Epithelial cell of esophagus (primary cell): ENCODE measurements at regions not wholly inside any gene's neighbourhood (a gene's known extent, or its start where the extent isn't known, plus 50 kb on each side); places are given as distances from the start of the nearest gene placed in this dataset.
A peak's percentile ranks its signal among the peaks of the same experiment; 100 is the strongest.
"Not testable (repeated sequence)": the region's sequence is repeated elsewhere in the genome, so short reads cannot be mapped to it uniquely, and the experiment has no call there.

Experiments used
- DNase-seq: peaks from one replicate; pipeline ENCODE4 v3.0.0; 2010; ENCODE audit warnings: low read depth
- H3K4me3 ChIP-seq: 2 replicates; pipeline ENCODE4 v1.5.1; 2011; ENCODE audit warnings: mild to moderate bottlenecking, low read length, control low read depth
- TF ChIP-seq, protein P1 (sequence below): IDR thresholded peaks from 2 replicates; pipeline ENCODE4 v1.5.1; 2011; ENCODE audit warnings: low read depth, mild to moderate bottlenecking, low read length, control low read depth, inconsistent platforms; ENCODE audit not compliant: insufficient read depth; ENCODE audit errors: missing control alignments

DNA sequence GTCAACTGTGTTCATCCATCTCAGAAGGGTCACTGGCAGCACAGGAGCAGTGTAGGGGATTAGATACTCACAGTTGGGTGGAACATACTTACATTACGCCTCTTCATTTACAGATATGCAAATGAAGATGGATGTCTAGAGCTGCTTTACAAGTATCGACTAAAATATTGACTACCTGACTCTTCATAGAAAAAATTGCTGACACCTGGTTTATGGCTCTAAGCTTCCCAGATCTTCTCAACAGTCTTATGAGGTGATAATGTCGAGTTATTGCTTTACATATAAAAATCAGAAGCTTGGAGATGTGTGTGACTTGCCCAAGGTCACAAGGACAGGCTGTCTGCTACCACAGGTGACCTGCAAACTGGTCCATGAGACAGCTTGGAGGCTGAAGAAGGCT lies 677.2 kb downstream of the TYW1 start:
- no peak for DNase-seq
- H3K4me3 ChIP-seq: no peak overlapping the region
- TF ChIP-seq, protein P1, sequence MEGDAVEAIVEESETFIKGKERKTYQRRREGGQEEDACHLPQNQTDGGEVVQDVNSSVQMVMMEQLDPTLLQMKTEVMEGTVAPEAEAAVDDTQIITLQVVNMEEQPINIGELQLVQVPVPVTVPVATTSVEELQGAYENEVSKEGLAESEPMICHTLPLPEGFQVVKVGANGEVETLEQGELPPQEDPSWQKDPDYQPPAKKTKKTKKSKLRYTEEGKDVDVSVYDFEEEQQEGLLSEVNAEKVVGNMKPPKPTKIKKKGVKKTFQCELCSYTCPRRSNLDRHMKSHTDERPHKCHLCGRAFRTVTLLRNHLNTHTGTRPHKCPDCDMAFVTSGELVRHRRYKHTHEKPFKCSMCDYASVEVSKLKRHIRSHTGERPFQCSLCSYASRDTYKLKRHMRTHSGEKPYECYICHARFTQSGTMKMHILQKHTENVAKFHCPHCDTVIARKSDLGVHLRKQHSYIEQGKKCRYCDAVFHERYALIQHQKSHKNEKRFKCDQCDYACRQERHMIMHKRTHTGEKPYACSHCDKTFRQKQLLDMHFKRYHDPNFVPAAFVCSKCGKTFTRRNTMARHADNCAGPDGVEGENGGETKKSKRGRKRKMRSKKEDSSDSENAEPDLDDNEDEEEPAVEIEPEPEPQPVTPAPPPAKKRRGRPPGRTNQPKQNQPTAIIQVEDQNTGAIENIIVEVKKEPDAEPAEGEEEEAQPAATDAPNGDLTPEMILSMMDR: no peak

DNA sequence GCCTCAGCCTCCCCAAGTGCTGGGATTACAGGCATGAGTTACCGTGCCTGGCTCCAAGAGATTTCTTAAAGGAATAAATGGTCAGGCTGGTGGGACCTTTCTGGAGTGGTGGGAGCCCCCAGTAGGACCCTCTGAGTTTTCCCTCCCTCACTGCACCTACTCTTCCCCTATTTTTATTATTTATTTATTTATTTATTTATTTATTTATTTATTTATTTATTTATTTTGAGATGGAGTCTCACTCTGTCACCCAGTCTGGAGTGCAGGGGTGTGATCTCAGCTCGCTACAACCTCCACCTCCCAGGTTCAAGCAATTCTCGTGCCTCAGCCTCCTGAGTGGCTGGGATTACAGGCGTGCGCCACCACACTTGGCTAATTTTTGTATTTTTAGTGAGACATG lies 678.2 kb downstream of the TYW1 start:
- DNase-seq, H3K4me3 ChIP-seq: not testable (repeated sequence)

DNA sequence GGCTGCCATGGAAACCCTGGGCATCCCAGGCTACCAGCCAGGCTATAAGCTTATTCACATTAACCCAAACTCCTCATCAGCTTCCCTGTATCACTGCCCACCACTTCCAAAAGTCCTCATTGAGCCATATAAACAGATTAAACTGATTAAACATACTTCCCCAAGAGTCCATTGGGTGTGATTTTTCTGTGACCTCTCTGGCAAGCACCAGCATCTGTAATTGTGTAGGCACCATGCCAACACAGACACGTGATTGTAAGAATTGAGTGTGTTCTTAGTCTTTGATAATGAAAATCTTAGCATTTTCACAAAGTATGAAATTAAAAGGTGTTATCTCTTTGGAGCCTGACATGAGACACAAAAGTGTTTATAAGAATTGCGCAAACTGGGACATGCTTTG lies 679.3 kb downstream of the TYW1 start:
- DNase-seq: no peak
- no peak overlapping the region for H3K4me3 ChIP-seq

DNA sequence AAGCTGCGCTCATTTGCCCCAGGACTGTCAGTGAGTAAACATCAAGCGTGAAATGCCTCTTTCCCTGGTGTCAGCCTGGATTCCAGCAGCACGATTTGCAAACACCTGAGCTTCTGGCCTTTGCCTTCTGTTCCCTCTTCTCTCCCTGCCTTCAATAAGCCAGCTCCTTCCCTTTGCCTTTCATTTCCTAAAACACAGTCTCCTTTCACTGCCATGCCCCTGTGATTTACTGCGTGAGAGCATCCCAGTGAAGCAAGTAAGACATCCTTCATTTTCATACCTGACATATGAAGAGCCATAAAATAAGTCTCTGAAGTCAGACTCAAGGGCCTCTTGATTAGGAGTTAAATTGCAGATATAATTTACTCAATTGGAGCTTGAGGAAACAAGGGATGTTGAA lies 681.8 kb downstream of the TYW1 start:
- no peak for DNase-seq
- H3K4me3 ChIP-seq: no peak overlapping the region
- TF ChIP-seq, protein P1: no peak

More for the DNA sequence above, 679.3 kb downstream of the TYW1 start:
- TF ChIP-seq, protein P1: no peak

DNA sequence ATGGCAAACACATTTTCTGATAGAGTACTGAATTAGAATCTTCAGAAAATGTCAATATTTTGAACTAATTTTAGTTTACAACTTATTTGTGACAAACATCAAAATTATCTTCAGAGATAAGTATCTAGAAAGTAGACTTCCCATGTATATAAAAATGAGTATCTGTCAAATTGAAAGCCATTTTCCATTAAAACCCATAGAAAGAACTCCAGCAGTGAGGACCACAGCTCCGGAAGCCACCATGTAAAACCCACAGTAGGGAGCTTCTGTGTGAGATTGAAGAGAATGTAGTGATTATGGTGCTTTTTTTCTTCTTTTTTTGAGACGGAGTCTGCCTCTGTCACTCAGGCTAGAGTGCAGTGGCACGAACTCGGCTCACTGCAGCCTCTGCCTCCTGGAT lies 687.0 kb downstream of the TYW1 start:
- no peak for DNase-seq
- H3K4me3 ChIP-seq: no peak overlapping the region
- TF ChIP-seq, protein P1: no peak

DNA sequence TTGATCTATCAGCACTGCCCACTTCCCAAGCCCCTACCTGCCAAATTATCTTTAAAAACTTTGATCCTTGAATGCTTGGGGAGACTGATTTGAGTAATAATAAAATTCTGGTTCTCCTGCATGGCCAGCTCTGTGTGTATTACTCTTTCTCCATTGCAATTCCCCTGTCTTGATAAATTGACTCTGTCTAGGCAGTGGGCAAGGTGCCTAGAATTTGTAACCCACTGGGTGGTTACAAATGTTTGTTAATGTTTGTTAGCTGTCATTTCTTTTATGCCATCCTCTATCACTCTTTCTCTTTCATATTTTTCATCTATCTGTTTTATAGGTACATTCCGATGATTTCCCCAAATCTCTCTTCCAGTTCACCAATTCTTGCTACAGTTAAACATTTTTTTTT lies 694.1 kb downstream of the TYW1 start:
- TF ChIP-seq, protein P1: no peak
- no peak for DNase-seq
- no peak overlapping the region for H3K4me3 ChIP-seq

DNA sequence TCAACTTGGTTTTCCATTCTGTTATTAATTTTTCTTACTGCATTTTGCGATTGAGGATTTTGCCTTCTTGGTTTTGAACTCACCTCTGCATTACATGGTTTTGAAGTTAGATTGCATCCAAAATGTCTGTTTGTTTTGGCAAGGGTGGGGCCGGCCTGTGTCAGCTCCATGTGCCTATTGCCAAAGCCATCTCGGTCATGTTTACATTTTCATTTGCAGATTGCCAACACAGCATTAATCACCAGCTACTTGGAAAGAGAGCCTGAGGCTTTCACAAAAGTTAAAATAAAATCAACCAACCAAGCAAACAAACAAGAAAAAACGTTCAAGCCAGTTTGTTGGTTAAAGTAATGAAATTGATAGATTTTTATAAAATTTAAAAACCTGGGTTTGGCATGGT lies 695.8 kb downstream of the TYW1 start:
- peak; percentile 34 for DNase-seq
- no peak overlapping the region for H3K4me3 ChIP-seq
- TF ChIP-seq, protein P1: no peak

DNA sequence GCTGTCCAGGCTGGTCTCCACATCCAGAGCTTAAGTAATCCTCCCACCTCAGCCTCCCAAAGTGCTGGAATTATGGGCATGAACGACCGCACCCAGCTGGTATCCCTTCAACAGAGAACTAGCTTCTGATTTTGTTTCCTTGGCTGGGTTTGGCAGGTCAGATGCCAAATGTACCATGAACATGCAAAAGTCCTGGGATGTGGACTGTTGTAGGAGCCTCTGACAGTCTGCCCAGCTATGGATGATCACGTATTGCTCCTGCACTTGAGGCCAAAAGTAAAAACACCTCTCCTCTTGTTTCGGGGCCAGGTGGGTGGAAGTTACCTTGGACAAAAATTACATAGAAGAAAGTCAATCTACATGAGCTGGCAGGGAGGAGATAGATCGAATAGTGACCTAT lies 699.5 kb downstream of the TYW1 start:
- no peak for DNase-seq
- TF ChIP-seq, protein P1: no peak
- no peak overlapping the region for H3K4me3 ChIP-seq
